ENCODE measurements at regions not wholly inside any gene's neighbourhood (a gene's known extent, or its start where the extent isn't known, plus 50 kb on each side); places are given as distances from the start of the nearest gene placed in this dataset.

DNA sequence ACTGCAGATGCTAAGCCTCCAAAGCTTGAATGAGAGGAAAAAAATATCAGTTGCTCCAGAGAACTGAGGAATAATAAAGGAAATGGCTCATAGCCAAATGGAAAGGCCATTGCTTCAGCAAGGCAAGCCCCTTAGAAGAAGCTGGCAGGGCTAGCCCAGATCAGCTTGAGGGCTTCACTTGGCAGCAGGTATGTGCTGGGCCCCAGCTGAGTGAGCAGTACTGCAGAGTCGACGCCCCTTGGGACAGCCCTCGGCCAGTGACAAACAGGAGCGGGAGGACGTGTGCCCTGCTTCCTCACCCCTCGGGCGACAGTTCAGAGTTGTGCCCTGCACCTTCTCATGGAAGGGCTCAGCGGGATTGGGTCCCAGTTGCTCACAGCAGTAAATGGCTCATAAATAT is 1031.2 kb upstream of the TMEM132C start:
- TF ChIP-seq, protein P1, sequence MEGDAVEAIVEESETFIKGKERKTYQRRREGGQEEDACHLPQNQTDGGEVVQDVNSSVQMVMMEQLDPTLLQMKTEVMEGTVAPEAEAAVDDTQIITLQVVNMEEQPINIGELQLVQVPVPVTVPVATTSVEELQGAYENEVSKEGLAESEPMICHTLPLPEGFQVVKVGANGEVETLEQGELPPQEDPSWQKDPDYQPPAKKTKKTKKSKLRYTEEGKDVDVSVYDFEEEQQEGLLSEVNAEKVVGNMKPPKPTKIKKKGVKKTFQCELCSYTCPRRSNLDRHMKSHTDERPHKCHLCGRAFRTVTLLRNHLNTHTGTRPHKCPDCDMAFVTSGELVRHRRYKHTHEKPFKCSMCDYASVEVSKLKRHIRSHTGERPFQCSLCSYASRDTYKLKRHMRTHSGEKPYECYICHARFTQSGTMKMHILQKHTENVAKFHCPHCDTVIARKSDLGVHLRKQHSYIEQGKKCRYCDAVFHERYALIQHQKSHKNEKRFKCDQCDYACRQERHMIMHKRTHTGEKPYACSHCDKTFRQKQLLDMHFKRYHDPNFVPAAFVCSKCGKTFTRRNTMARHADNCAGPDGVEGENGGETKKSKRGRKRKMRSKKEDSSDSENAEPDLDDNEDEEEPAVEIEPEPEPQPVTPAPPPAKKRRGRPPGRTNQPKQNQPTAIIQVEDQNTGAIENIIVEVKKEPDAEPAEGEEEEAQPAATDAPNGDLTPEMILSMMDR (IDR thresholded peaks at IDR 0.05): no peak
- no peak for TF ChIP-seq ZFX (IDR thresholded peaks at IDR 0.05; ENCODE audit: borderline replicate concordance)
